CD14-positive monocyte (primary cell): ENCODE measurements at regions not wholly inside any gene's neighbourhood (a gene's known extent, or its start where the extent isn't known, plus 50 kb on each side); places are given as distances from the start of the nearest gene placed in this dataset.

Source experiments
- DNase-seq, 3 donors: peaks; one replicate each; pipeline ENCODE4 v3.0.0-alpha.2; 2011 to 2022
- H2AFZ ChIP-seq: 2 replicates; pipeline ENCODE4 v1.6.0; 2012; ENCODE audit warnings: mild to moderate bottlenecking, low read depth, low read length, inconsistent platforms; ENCODE audit not compliant: insufficient read depth, poor library complexity, severe bottlenecking
- H3K27ac ChIP-seq, 2 donors: 1 replicate in 1 of 2; 2 replicates in 1 of 2; pipeline ENCODE4 v1.5.1; 2012 to 2013; ENCODE audit warnings: low read length in 2 of 2, control low read depth in 1 of 2, inconsistent platforms in 1 of 2, low read depth in 1 of 2, mild to moderate bottlenecking in 1 of 2
- H3K27me3 ChIP-seq, 2 donors: one replicate each; pipeline versions ENCODE4 v1.6.0 to v1.6.1; 2011 to 2013; ENCODE audit warnings: low read length in 2 of 2; ENCODE audit not compliant: control insufficient read depth in 2 of 2, insufficient read depth in 2 of 2
- H3K36me3 ChIP-seq, 2 donors: replicated peaks in 1 of 2; 1 replicate in 1 of 2; 2 replicates in 1 of 2; pipeline versions ENCODE4 v1.5.1 to v1.6.1; 2012 to 2013; ENCODE audit warnings: low read length in 2 of 2, control low read depth in 1 of 2, inconsistent platforms in 1 of 2, mild to moderate bottlenecking in 1 of 2; ENCODE audit not compliant: insufficient read depth in 2 of 2, control insufficient read depth in 1 of 2
- H3K4me1 ChIP-seq, 2 donors: 1 replicate in 1 of 2; 2 replicates in 1 of 2; pipeline versions ENCODE4 v1.5.1 to v1.6.1; 2012 to 2013; ENCODE audit warnings: low read length in 2 of 2, control low read depth in 1 of 2, inconsistent platforms in 1 of 2, mild to moderate bottlenecking in 1 of 2, moderate library complexity in 1 of 2; ENCODE audit not compliant: insufficient read depth in 2 of 2, control insufficient read depth in 1 of 2
- H3K4me2 ChIP-seq: replicated peaks from 2 replicates; pipeline ENCODE3; 2012; ENCODE audit warnings: low read length, moderate library complexity, mild to moderate bottlenecking; ENCODE audit not compliant: poor library complexity, severe bottlenecking; ENCODE audit errors: extremely low read depth
- H3K4me3 ChIP-seq, 3 experiments: fragments of 200-600 bp in 1 of 3; sonication (generic) in 1 of 3; replicated peaks in 1 of 3; 1 replicate in 2 of 3; 2 replicates in 1 of 3; pipeline ENCODE4 v1.5.1; 2011 to 2013; ENCODE audit warnings: low read length in 3 of 3, mild to moderate bottlenecking in 3 of 3, control low read depth in 2 of 3, low read depth in 2 of 3, inconsistent platforms in 1 of 3, moderate library complexity in 1 of 3
- H3K79me2 ChIP-seq: 2 replicates; pipeline ENCODE4 v1.6.0; 2012; ENCODE audit warnings: mild to moderate bottlenecking, control low read depth, inconsistent platforms, low read length, moderate library complexity; ENCODE audit not compliant: insufficient read depth
- H3K9ac ChIP-seq: 2 replicates; pipeline ENCODE4 v1.6.0; 2017; ENCODE audit warnings: low read length, mild to moderate bottlenecking; ENCODE audit not compliant: insufficient read depth, poor library complexity, severe bottlenecking
- H3K9me3 ChIP-seq, 2 donors: replicated peaks in 1 of 2; 1 replicate in 1 of 2; 2 replicates in 1 of 2; pipeline versions ENCODE4 v1.5.1 to v1.6.1; 2012 to 2013; ENCODE audit warnings: low read length in 2 of 2, control low read depth in 1 of 2; ENCODE audit not compliant: control insufficient read depth in 1 of 2, insufficient read depth in 1 of 2
- H4K20me1 ChIP-seq: 2 replicates; pipeline ENCODE4 v1.6.0; 2012; ENCODE audit warnings: mild to moderate bottlenecking, low read length, control low read depth, moderate library complexity; ENCODE audit not compliant: insufficient read depth
- H3K27ac Mint-ChIP-seq, 7 donors: one replicate each; pipeline ENCODE4 v1.8.0; 2020; ENCODE audit warnings: mild to moderate bottlenecking in 7 of 7, mixed read lengths in 7 of 7, moderate library complexity in 6 of 7, inconsistent platforms in 2 of 7
- H3K27me3 Mint-ChIP-seq, 3 donors: one replicate each; pipeline ENCODE4 v1.8.0; 2021 to 2022; ENCODE audit warnings: low read depth in 3 of 3, mild to moderate bottlenecking in 3 of 3, mixed read lengths in 3 of 3, moderate library complexity in 3 of 3, inconsistent platforms in 1 of 3
- H3K36me3 Mint-ChIP-seq, 2 donors: one replicate each; pipeline ENCODE4 v1.8.0; 2020; ENCODE audit warnings: mixed read lengths in 2 of 2, inconsistent platforms in 1 of 2, mild to moderate bottlenecking in 1 of 2
- H3K4me1 Mint-ChIP-seq: one replicate; pipeline ENCODE4 v1.8.0; 2020; ENCODE audit warnings: mild to moderate bottlenecking, mixed read lengths
- H3K4me3 Mint-ChIP-seq, 2 donors: one replicate each; pipeline ENCODE4 v1.8.0; 2020; ENCODE audit warnings: mild to moderate bottlenecking in 2 of 2, mixed read lengths in 2 of 2, moderate library complexity in 1 of 2
- H3K9me3 Mint-ChIP-seq, 7 donors: one replicate each; pipeline ENCODE4 v1.8.0; 2020 to 2022; ENCODE audit warnings: mixed read lengths in 7 of 7, mild to moderate bottlenecking in 6 of 7, moderate library complexity in 6 of 7, inconsistent platforms in 2 of 7
- WGBS: methylation state at CpG from one replicate; pipeline ENCODE4 v1.1.5; 2013; ENCODE audit warnings: missing lambda C conversion rate; ENCODE audit not compliant: insufficient coverage; 5-methylcytosine and 5-hydroxymethylcytosine counted together
- intact Hi-C, 2 donors: fragments of 100-400 bp; cut with micrococcal nuclease; formaldehyde crosslinking; loops; one replicate each; pipeline versions ENCODE4 v1.15.0 to v1.15.1; 2023
- TF ChIP-seq, protein P1 (sequence below): fragments of 200-600 bp; IDR thresholded peaks from one replicate; pipeline ENCODE4 v1.8.0; 2022; ENCODE audit warnings: antibody characterized with exemption, mild to moderate bottlenecking

DNA sequence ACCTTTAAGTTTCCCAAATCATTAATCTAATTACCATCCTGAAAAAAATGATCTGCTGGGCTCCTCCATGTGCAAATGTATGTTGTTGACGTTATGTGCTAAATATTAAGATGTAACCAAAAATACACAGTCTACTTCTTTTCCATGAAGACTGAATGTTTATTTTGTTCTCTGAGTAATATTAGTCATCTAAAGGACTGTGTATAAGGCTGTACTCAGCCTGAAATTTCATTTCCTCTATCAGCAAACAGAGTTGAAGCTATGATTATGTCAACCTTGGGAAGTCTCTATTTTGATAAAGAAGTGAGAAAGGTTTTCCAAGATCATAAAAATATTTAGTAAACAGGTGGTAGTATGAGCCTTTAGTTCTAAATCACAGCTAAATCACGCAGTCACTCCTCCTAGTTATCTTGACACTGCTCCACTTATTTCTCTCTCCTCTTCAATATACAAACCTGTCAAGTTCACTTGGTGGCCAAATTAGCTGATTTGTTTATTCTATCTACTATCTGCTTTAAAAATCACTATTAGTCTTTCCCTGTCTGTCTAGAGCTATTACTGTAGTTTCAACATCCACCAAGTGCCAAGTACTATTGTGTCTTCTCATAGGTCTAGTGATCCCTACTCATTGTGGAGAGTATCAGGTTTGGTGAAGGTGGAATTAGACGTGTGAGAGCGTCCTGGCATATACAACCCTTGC is 211.7 kb upstream of the STARD13 start:
- H3K36me3 ChIP-seq: no peaks in the 10 kb centered on the region
- WGBS: no CpG with 5 or more reads among the region's 4 CpGs
- H3K27me3 ChIP-seq: no peaks in the 10 kb centered on the region
- H4K20me1 ChIP-seq: no peaks in the 10 kb centered on the region
- no peak overlapping the region for H3K27ac ChIP-seq
- no peaks in the 10 kb centered on the region for H3K4me1 ChIP-seq
- H3K4me3 Mint-ChIP-seq: no peak overlapping the region
- H3K79me2 ChIP-seq: no peaks in the 10 kb centered on the region
- no peak overlapping the region for H3K27ac Mint-ChIP-seq
- TF ChIP-seq, protein P1, sequence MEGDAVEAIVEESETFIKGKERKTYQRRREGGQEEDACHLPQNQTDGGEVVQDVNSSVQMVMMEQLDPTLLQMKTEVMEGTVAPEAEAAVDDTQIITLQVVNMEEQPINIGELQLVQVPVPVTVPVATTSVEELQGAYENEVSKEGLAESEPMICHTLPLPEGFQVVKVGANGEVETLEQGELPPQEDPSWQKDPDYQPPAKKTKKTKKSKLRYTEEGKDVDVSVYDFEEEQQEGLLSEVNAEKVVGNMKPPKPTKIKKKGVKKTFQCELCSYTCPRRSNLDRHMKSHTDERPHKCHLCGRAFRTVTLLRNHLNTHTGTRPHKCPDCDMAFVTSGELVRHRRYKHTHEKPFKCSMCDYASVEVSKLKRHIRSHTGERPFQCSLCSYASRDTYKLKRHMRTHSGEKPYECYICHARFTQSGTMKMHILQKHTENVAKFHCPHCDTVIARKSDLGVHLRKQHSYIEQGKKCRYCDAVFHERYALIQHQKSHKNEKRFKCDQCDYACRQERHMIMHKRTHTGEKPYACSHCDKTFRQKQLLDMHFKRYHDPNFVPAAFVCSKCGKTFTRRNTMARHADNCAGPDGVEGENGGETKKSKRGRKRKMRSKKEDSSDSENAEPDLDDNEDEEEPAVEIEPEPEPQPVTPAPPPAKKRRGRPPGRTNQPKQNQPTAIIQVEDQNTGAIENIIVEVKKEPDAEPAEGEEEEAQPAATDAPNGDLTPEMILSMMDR: no peak
- H3K27me3 Mint-ChIP-seq: peaks cover 0 to 2% (median 1%) of the 10 kb centered on the region in 3 donors
- peaks cover 4 to 5% of the 10 kb centered on the region in 2 donors for H3K9me3 ChIP-seq
- no peak overlapping the region for H3K4me2 ChIP-seq
- H2AFZ ChIP-seq: no peak overlapping the region
- no peak overlapping the region for H3K9ac ChIP-seq
- intact Hi-C loops: no loop called here
- H3K9me3 Mint-ChIP-seq: peaks cover 5 to 13% (median 9%) of the 10 kb centered on the region in 7 donors
- H3K4me3 ChIP-seq: no peak overlapping the region
- H3K4me1 Mint-ChIP-seq: peaks cover 8% of the 10 kb centered on the region
- no peak for DNase-seq
- H3K36me3 Mint-ChIP-seq: no peaks in the 10 kb centered on the region

DNA sequence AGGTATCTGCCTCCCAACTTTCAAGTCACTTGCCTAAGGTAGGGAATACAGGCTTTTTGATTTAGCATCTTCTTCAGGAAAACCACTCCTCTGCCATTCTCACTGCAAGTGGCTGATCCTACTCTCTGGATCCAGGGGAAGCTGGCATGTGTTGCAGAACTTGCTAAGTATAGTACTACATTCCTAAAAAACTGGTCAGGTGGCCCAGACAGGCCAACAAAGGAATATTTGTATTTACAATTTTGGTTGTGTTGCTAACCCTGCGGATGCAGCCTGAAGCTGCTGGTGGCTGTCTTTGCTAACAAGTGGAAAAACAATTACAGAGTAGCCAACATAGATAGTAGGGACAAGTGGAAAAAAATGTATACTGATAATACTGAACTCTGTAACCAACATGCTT is 222.5 kb upstream of the STARD13 start:
- peaks cover 17% of the 10 kb centered on the region for H3K4me1 Mint-ChIP-seq

More for the DNA sequence above, 222.5 kb upstream of the STARD13 start:
- Histone ChIP-seq H3K4me3 (no peak overlapping the region), H3K36me3 (no peaks in the 10 kb centered on the region), H3K9ac (no peak overlapping the region), H3K27me3 (no peaks in the 10 kb centered on the region), H3K79me2 (no peaks in the 10 kb centered on the region), H3K4me1 (peaks cover 7 to 15% of the 10 kb centered on the region in 2 donors), H3K27ac (no peak overlapping the region), H3K4me2 (no peak overlapping the region), H4K20me1 (no peaks in the 10 kb centered on the region), H3K9me3 (peaks cover 4 to 5% of the 10 kb centered on the region in 2 donors), H2AFZ (no peak overlapping the region)
- Mint-ChIP-seq H3K36me3 (peaks cover 0 to 3% of the 10 kb centered on the region in 2 donors), H3K27me3 (no peaks in the 10 kb centered on the region), H3K4me3 (no peak overlapping the region), H3K27ac (no peak overlapping the region), H3K9me3 (peaks cover 3 to 14% (median 5%) of the 10 kb centered on the region in 7 donors)
- TF ChIP-seq, protein P1: no peak
- intact Hi-C loops: no loop called here
- 100% methylated on average over 1 of the region's 1 CpG for WGBS
- no peak for DNase-seq
